HuH-7.5 (cell line): ENCODE measurements at regions not wholly inside any gene's neighbourhood (a gene's known extent, or its start where the extent isn't known, plus 50 kb on each side); places are given as distances from the start of the nearest gene placed in this dataset.
"Not testable (repeated sequence)": the region's sequence is repeated elsewhere in the genome, so short reads cannot be mapped to it uniquely, and the experiment has no call there.

ENCODE experiments used
- DNase-seq: peaks from one replicate; pipeline ENCODE4 v3.0.0; 2011; ENCODE audit warnings: low spot score

- no peak for DNase-seq
These were observed 50.4 kb upstream of the CACUL1 start for GRCh38 chr10:118805146-118805545.

GRCh38 chr10:118807512-118808305 lies 52.9 kb upstream of the CACUL1 start:
- DNase-seq = no peak

GRCh38 chr10:118808601-118809356 lies 54.0 kb upstream of the CACUL1 start:
- no peak for DNase-seq

GRCh38 chr10:118809357-118810220 lies 54.8 kb upstream of the CACUL1 start:
- DNase-seq = no peak

- DNase-seq = no peak
These were observed 56.2 kb upstream of the CACUL1 start for GRCh38 chr10:118810796-118811505.

GRCh38 chr10:118811675-118812392 lies 57.1 kb upstream of the CACUL1 start:
- DNase-seq = no peak

GRCh38 chr10:118812393-118812740 lies 57.6 kb upstream of the CACUL1 start:
- no peak for DNase-seq

GRCh38 chr10:118813001-118813400 lies 58.2 kb upstream of the CACUL1 start:
- not testable (repeated sequence) for DNase-seq

GRCh38 chr10:118816471-118817168 lies 61.9 kb upstream of the CACUL1 start:
- no peak for DNase-seq

GRCh38 chr10:118817328-118818068 lies 62.7 kb upstream of the CACUL1 start:
- no peak for DNase-seq

- no peak for DNase-seq
These were observed 64.0 kb upstream of the CACUL1 start for GRCh38 chr10:118818621-118819221.

GRCh38 chr10:118820326-118821116 lies 65.8 kb upstream of the CACUL1 start:
- DNase-seq = no peak

GRCh38 chr10:118823256-118823907 lies 68.6 kb upstream of the CACUL1 start:
- no peak for DNase-seq

GRCh38 chr10:118827053-118827452 lies 72.3 kb upstream of the CACUL1 start:
- no peak for DNase-seq

GRCh38 chr10:118827466-118828155 lies 72.8 kb upstream of the CACUL1 start:
- DNase-seq = no peak

GRCh38 chr10:118832241-118832651 lies 77.5 kb upstream of the CACUL1 start:
- DNase-seq = no peak

- not testable (repeated sequence) for DNase-seq
These were observed 79.6 kb upstream of the CACUL1 start for GRCh38 chr10:118834370-118834769.
